HG03108 (cell line): ENCODE measurements at regions not wholly inside any gene's neighbourhood (a gene's known extent, or its start where the extent isn't known, plus 50 kb on each side); places are given as distances from the start of the nearest gene placed in this dataset.
"Not testable (repeated sequence)": the region's sequence is repeated elsewhere in the genome, so short reads cannot be mapped to it uniquely, and the experiment has no call there.

Experiments
- ATAC-seq: cut with Tn5 transposase; IDR thresholded peaks from one replicate; pipeline ENCODE4 v1.9.1; 2021; ENCODE audit warnings: moderate library complexity; ENCODE audit not compliant: unreplicated experiment

- peak; percentile 96 for ATAC-seq
Observed at GRCh38 chr1:113185463-113186104, 112.6 kb downstream of the LRIG2 start.

GRCh38 chr1:113190078-113190477 is 117.1 kb downstream of the LRIG2 start:
- ATAC-seq = no peak

GRCh38 chr1:113190930-113191329 is 117.9 kb downstream of the LRIG2 start:
- ATAC-seq = no peak

- no peak for ATAC-seq
Observed at GRCh38 chr1:113191579-113192076, 118.6 kb downstream of the LRIG2 start.

GRCh38 chr1:113192242-113192641 is 119.2 kb downstream of the LRIG2 start:
- no peak for ATAC-seq

GRCh38 chr1:113192980-113193379 is 120.0 kb downstream of the LRIG2 start:
- ATAC-seq = no peak

- no peak for ATAC-seq
Observed at GRCh38 chr1:113194846-113195830, 122.1 kb downstream of the LRIG2 start.

- ATAC-seq = no peak
Observed at GRCh38 chr1:113197719-113198330, 124.8 kb downstream of the LRIG2 start.

GRCh38 chr1:113198806-113199205 is 125.8 kb downstream of the LRIG2 start:
- no peak for ATAC-seq

- ATAC-seq = no peak
Observed at GRCh38 chr1:113199760-113200455, 126.9 kb downstream of the LRIG2 start.

- no peak for ATAC-seq
Observed at GRCh38 chr1:113201560-113201959, 128.6 kb downstream of the LRIG2 start.

- no peak for ATAC-seq
Observed at GRCh38 chr1:113205980-113206766, 133.2 kb downstream of the LRIG2 start.

GRCh38 chr1:113207019-113207418 is 134.0 kb downstream of the LRIG2 start:
- ATAC-seq = no peak

- no peak for ATAC-seq
Observed at GRCh38 chr1:113207457-113207856, 134.5 kb downstream of the LRIG2 start.

GRCh38 chr1:113208425-113208824 is 135.4 kb downstream of the LRIG2 start:
- not testable (repeated sequence) for ATAC-seq

GRCh38 chr1:113210248-113210647 is 137.2 kb downstream of the LRIG2 start:
- no peak for ATAC-seq

GRCh38 chr1:113211467-113211866 is 138.5 kb downstream of the LRIG2 start:
- ATAC-seq = no peak

- no peak for ATAC-seq
Observed at GRCh38 chr1:113215015-113215414, 142.0 kb downstream of the LRIG2 start.

- no peak for ATAC-seq
Observed at GRCh38 chr1:113216664-113217063, 143.7 kb downstream of the LRIG2 start.
